Cerebellar nuclear complex (tissue), 1 donor: ENCODE measurements at regions not wholly inside any gene's neighbourhood (a gene's known extent, or its start where the extent isn't known, plus 50 kb on each side); places are given as distances from the start of the nearest gene placed in this dataset.
"Not testable (repeated sequence)": the region's sequence is repeated elsewhere in the genome, so short reads cannot be mapped to it uniquely, and the experiment has no call there.

Experiments used
- DNase-seq, 2 experiments: peaks; one replicate each; lab custom pipeline; 2025; lab: John Stamatoyannopoulos, UW

DNA sequence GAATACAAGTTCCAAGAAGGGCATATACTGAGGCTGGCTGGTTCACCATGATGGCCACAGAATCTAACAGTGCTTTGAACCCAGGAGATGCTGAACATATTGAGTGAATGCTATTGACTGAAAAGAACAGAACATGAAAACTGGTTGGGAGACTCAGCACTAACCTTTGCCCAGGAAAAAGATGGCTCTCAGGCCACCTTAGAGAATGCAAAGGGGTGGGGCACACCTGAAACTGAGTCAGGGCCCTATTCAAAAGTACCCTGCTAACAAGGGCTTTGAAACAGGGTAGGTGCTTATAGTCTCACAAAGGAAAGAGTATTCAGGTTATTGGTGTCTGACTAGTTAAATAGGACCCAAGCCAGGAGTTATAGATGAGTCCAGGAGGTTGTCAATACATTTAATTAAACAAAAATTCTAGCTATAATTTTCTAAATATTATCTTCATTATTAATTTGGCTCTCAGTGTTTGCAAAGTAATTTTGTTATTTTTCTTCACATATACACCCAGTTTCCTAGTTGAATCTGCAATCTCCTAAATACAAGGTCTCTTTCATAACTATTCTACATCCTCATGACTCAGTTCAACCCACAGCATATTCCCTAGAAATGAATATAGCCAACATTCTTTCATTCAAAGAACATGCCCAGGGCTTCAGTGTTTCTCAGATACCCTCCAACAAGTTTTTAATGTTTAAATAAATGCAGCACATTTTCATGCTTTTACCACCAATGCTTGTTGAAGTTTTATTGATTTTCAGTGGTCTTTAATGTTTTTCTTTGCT lies 144.2 kb upstream of the RAPGEF2 start:
- DNase-seq: no peak

- DNase-seq: no peak
These were observed 140.5 kb upstream of the RAPGEF2 start for GRCh38 chr4:158962393-158962792.

GRCh38 chr4:158963282-158963681 lies 139.6 kb upstream of the RAPGEF2 start:
- DNase-seq: not testable (repeated sequence)

DNA sequence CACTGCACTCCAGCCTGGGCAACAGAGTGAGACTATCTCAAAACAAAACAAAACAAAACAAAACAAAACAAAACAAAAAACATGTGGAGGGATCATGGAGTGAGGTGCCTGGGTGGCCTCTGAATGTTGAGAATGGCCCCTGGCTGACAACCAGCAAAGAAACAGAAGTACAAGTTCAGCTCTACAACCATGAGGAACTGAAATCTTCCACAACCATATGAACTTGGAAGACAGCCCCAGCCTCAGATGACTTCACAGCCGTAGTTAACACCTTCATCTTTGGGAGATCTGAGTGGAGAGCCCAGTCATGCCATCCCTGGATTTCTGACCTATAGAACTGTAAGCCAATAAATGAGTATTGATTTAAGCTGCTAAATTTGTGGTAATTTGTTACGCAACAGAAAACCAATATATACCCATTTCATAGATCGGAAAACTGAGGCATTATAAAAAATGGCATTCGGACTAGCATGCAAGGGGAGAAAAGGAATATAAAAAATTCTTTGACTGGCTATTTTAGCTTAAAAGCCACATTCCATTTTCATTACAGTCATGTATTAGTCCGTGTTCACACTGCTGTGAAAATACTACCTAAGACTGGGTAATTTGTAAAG lies 138.7 kb upstream of the RAPGEF2 start:
- DNase-seq: no peak

DNA sequence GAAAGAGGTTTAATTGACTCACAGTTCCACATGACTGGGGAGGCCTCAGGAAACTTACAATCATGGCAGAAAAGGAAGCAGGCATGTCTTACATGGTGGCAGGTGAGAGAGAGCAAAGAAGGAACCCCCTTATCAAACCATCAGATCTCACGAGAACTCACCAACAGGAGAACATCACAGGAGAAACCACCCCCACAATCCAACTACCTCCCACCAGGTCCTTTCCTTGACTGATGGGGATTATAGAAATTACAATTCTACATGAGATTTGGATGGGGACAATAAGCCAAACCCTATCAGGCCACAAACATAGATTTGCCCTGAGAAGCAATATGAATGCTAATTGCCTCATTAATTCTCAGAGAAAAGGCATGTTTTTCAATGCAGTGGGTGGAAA lies 138.2 kb upstream of the RAPGEF2 start:
- DNase-seq: no peak

DNA sequence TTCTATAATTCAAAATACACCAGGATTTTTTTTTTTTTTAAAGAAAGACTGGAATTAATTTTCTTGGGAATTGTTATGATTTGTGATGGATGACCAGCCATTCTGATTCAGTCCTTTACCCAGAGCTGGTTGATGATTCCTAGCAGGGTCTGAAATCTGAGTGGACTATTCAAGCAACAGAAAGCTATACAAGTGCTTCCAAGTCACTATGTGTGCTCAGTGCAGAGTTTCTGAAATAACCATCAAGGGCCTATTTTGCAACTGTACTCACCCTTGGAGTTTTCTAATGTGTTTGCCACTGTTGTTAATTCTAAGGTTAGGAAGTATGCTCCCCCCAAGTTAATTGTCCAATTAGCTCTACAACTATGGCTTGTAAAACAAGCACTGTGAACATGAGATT lies 137.7 kb upstream of the RAPGEF2 start:
- DNase-seq: no peak

DNA sequence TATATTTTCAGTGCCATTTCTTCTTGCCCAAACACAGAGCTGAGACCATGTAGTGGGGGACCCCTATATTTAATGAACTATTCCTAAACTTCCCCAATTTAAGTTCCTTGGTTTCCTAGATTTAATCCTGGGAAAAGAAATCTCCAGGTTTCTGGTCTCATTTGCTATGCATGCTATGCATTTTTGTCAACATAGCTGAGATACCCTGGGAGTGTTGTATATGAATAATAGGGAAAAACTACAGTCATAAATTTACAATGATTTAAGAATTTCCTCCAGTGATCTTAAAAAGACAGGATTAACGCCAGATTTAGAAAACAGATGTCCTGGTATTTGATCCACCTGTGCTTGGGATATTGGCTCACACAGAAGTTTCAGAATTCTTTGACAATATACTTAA lies 136.8 kb upstream of the RAPGEF2 start:
- DNase-seq: no peak

- no peak for DNase-seq
These were observed 133.9 kb upstream of the RAPGEF2 start for GRCh38 chr4:158968961-158969360.

DNA sequence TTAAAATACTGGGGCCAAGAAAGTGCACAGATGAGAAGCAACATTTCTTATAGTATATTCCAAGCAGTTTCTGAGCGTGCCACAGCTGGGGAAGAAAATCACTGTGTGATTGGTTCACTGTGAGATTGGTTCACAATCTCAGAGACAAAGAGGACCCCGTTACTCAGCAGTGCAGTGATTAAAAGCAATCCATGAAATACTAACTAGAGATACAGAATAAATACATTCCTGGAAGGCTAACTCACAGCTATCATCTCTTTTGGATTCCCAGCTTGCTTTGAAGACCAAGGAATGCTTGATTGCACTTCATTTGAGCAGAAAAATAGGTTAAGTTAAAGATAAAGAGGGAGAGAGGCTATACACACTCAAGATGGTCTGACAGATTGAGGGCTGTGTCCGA lies 132.1 kb upstream of the RAPGEF2 start:
- DNase-seq: no peak

- DNase-seq: not testable (repeated sequence)
These were observed 128.4 kb upstream of the RAPGEF2 start for GRCh38 chr4:158974438-158974837.

DNA sequence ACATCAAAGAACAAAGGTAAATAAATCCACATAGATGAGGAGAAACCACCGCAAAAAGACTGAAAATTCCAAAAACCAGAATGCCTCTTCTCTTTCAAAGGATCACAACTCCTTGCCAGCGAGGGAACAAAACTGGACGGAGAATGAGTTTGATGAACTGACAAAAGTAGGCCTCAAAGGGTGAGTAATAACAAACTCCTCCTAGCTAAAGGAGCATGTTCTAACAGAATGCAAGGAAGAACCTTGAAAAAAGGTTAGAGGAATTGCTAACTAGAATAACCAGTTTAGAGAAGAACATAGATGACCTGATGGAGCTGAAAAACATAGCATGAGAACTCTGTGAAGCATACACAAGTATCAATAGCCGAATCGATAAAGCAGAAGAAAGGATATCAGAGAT lies 122.2 kb upstream of the RAPGEF2 start:
- DNase-seq: not testable (repeated sequence)

DNA sequence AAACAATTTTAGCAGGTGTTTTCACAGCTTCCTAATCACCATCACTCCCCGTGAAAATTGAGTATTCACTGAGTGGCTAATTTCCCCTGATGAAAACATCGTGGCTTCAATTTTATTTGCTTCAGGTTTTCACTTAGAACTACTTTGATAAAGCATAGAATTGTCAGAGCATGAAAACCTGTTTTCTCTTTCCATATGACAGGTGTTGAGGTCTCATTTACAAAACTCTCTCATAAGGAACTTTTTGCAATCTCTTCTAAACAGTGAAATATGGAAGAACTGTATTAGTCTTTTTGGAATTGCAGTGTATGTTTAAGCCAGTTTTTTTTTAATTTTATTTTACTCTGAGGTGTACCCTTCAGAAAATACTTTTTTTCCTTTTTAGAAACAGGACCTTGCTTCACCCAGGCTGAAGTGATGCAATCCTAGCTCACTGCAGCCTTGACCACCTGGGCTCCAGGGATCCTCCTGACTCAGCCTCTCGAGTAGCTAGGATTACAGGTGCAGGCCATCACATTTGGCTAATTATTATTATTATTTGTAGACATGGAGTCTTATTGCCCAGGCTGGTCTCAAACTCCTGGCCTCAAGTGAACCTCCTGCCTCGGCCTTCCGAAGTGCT lies 111.2 kb upstream of the RAPGEF2 start:
- no peak for DNase-seq

DNA sequence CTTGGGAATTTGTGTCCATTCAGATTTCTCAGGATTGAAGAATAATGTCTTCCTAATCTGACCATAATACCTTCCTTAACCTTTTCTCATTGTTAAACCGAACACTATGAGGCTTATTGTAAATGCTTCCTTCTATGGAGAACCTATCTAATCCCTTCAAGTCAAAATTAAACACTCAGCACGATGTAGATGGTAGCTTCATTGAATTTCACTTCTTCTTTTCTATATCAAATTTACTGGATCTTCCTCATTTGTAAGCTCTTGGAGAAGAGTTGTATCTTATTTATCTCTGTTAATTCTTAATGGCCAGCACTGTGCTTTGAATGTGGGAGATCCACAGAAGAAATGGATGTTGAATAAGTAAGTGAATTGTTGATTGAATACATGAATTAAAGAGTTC lies 109.0 kb upstream of the RAPGEF2 start:
- no peak for DNase-seq

GRCh38 chr4:158995040-158995439 lies 107.8 kb upstream of the RAPGEF2 start:
- DNase-seq: no peak

DNA sequence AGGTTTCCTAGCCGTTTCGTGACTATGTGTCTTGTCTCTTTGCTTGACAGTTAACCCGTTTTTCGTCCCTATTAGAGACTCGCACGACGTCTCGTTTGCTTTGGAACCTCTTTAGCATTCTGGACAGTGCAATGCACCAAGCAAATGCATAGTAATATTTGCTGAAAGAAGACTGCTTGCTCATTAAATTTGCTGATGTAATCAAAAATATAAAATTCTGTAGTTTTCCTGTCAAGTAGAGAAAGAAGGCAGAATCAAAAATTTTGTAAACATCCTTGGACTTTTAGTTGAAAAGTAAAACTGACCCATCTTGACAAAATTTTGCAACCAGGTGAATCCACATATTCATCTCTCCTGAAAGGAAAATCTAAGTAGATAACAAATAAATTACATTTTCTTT lies 106.9 kb upstream of the RAPGEF2 start:
- no peak for DNase-seq

GRCh38 chr4:158996669-158997074 lies 106.2 kb upstream of the RAPGEF2 start:
- DNase-seq: no peak

GRCh38 chr4:158997660-158998349 lies 105.1 kb upstream of the RAPGEF2 start:
- no peak for DNase-seq

GRCh38 chr4:158998624-158999023 lies 104.3 kb upstream of the RAPGEF2 start:
- DNase-seq: no peak

DNA sequence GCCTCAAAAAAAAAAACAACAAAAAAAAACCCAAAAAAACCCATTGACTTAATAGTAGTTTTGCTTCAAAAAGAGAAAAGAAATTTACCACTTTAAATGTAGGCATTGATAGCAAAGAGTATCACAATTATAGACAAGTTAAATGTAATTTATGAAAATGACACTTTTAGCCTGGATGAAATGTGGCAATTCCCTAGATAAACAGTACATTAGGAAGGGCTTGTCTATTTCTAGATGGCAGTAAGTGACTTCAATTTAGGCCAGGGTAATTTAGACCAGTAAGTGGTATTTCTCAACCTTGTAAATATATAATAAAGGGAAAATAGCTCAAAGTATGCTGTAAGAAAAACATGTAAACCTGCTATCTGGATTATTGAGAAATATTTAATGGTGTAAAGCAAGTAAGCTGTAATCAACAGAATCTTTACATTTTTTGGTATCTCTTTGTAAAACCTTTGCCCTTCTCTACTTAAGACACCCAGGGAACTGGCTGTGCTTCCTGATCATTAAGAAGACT lies 103.7 kb upstream of the RAPGEF2 start:
- no peak for DNase-seq

GRCh38 chr4:158999849-159000248 lies 103.0 kb upstream of the RAPGEF2 start:
- DNase-seq: no peak

DNA sequence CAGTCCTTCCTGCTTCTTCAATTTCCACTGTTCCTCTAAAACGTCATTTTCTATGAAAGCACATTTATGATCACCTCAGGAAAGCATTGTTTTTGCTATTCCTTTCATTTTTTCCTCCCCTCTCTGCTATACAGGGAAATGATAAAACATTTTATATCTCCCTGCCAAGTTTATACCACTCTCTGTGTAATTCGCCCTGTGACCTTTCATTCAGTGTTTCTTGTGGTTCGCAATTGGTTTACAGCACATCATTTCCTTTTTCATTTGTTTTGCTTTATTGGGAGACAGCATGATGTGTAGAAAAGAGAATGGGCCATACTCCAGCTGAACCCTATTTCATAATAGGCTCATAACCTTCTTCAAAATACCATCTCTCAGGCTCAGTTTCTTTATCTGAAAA lies 99.9 kb upstream of the RAPGEF2 start:
- DNase-seq: no peak

DNA sequence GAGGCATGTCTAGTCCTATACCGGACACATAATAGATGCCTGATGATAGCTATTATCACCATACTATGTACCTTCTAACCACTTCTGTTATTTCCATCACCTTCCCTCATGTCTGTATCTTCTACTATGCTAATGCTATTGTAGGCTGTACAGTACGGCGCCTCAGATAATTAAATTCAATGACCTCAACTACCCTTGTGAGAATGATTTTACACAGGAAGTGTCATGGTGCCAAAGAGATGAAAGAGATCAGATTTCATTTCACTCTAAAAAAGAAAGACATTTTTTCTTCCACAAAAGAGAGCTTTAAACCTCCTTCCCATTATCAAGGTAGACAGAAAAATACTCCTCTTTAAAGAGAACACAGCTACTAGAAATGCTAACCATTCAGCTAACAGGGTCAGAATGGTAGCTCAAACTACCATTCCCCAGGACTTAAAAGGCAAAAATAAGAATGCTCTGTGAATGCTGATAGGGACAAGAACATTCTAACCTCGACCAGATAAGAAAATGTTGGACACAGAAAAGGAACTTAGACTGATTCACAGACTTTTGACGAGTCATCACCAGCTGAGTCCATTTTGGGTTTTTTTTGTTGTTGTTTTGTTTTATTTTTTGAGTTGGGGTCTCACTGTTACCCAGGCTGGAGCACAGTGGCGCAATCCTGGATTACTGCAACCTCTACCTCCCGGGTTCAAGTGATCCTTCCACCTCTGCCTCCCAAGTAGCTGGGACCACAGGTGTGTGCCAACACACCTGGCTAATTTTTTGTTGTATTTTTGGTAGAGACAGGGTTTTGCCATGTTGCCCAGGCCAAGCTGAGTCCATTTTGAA lies 99.2 kb upstream of the RAPGEF2 start:
- no peak for DNase-seq
